Mucosa of gallbladder (tissue), 1 donor: ENCODE measurements at regions not wholly inside any gene's neighbourhood (a gene's known extent, or its start where the extent isn't known, plus 50 kb on each side); places are given as distances from the start of the nearest gene placed in this dataset.

Experiments used
- DNase-seq: peaks from one replicate; pipeline ENCODE4 v3.0.0-alpha.2; 2020; ENCODE audit warnings: low spot score
- donor health status: DM: no; HTN: no; CAD: no.

- no peak for DNase-seq
These were observed 115.2 kb downstream of the MRPL14 start for GRCh38 chr6:44012078-44012493.

GRCh38 chr6:44011350-44011920 is 115.8 kb downstream of the MRPL14 start:
- no peak for DNase-seq

- no peak for DNase-seq
These were observed 116.6 kb downstream of the MRPL14 start for GRCh38 chr6:44010411-44011349.

GRCh38 chr6:44009425-44010321 is 117.6 kb downstream of the MRPL14 start:
- DNase-seq, result no peak

- no peak for DNase-seq
These were observed 118.4 kb downstream of the MRPL14 start for GRCh38 chr6:44008821-44009370.

GRCh38 chr6:44007818-44008621 is 119.2 kb downstream of the MRPL14 start:
- no peak for DNase-seq

- DNase-seq, result no peak
These were observed 120.4 kb downstream of the MRPL14 start for GRCh38 chr6:44006872-44007303.

- DNase-seq, result no peak
These were observed 121.0 kb downstream of the MRPL14 start for GRCh38 chr6:44006123-44006871.

GRCh38 chr6:44005507-44005903 is 121.7 kb downstream of the MRPL14 start:
- DNase-seq, result no peak

GRCh38 chr6:44004625-44005506 is 122.4 kb downstream of the MRPL14 start:
- DNase-seq, result no peak

- DNase-seq, result no peak
These were observed 123.1 kb downstream of the MRPL14 start for GRCh38 chr6:44004136-44004535.

GRCh38 chr6:44003345-44004061 is 123.7 kb downstream of the MRPL14 start:
- DNase-seq, result no peak

- peak; percentile 51 for DNase-seq
These were observed 124.5 kb downstream of the MRPL14 start for GRCh38 chr6:44002593-44003344.

- peak; percentile 80 for DNase-seq
These were observed 125.1 kb downstream of the MRPL14 start for GRCh38 chr6:44002067-44002592.

GRCh38 chr6:44001318-44002066 is 125.8 kb downstream of the MRPL14 start:
- DNase-seq, result peak; percentile 66

GRCh38 chr6:44000164-44000842 is 126.9 kb downstream of the MRPL14 start:
- DNase-seq, result peak; percentile 76
